ENCODE measurements at regions not wholly inside any gene's neighbourhood (a gene's known extent, or its start where the extent isn't known, plus 50 kb on each side); places are given as distances from the start of the nearest gene placed in this dataset.

- no peak for TF ChIP-seq ZFX (IDR thresholded peaks at IDR 0.05)
- TF ChIP-seq, protein P1, sequence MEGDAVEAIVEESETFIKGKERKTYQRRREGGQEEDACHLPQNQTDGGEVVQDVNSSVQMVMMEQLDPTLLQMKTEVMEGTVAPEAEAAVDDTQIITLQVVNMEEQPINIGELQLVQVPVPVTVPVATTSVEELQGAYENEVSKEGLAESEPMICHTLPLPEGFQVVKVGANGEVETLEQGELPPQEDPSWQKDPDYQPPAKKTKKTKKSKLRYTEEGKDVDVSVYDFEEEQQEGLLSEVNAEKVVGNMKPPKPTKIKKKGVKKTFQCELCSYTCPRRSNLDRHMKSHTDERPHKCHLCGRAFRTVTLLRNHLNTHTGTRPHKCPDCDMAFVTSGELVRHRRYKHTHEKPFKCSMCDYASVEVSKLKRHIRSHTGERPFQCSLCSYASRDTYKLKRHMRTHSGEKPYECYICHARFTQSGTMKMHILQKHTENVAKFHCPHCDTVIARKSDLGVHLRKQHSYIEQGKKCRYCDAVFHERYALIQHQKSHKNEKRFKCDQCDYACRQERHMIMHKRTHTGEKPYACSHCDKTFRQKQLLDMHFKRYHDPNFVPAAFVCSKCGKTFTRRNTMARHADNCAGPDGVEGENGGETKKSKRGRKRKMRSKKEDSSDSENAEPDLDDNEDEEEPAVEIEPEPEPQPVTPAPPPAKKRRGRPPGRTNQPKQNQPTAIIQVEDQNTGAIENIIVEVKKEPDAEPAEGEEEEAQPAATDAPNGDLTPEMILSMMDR (conservative IDR thresholded peaks at IDR 0.05), result no peak
Observed at GRCh38 chr13:83975655-83976165, 93.4 kb upstream of the SLITRK1 start.
